H9 (cell line): ENCODE measurements at regions not wholly inside any gene's neighbourhood (a gene's known extent, or its start where the extent isn't known, plus 50 kb on each side); places are given as distances from the start of the nearest gene placed in this dataset.

ENCODE experiments used
- DNase-seq: peaks from one replicate; pipeline ENCODE4 v3.0.0-alpha.2; 2017
- H2AFZ ChIP-seq: one replicate; pipeline ENCODE4 v1.6.1; 2013; ENCODE audit warnings: mild to moderate bottlenecking, low read length, control low read depth, moderate library complexity
- H2AK5ac ChIP-seq: 2 replicates; pipeline ENCODE4 v1.6.1; 2013; ENCODE audit warnings: low read length, control low read depth, mixed read lengths; ENCODE audit not compliant: insufficient read length
- H2BK120ac ChIP-seq: one replicate; pipeline ENCODE4 v1.6.1; 2013; ENCODE audit warnings: low read depth, mild to moderate bottlenecking, low read length, control low read depth, inconsistent platforms; ENCODE audit not compliant: poor library complexity, severe bottlenecking
- H2BK12ac ChIP-seq: 2 replicates; pipeline ENCODE4 v1.6.1; 2013; ENCODE audit warnings: low read length, control low read depth, mixed read lengths, low read depth; ENCODE audit not compliant: insufficient read length
- H2BK15ac ChIP-seq: 2 replicates; pipeline ENCODE4 v1.6.1; 2013; ENCODE audit warnings: low read depth, low read length, control low read depth
- H2BK20ac ChIP-seq: one replicate; pipeline ENCODE4 v1.6.1; 2013; ENCODE audit warnings: low read depth, mild to moderate bottlenecking, low read length, control low read depth, inconsistent platforms; ENCODE audit not compliant: poor library complexity, severe bottlenecking
- H2BK5ac ChIP-seq: 2 replicates; pipeline ENCODE4 v1.6.1; 2013; ENCODE audit warnings: low read length, control low read depth, mixed read lengths; ENCODE audit not compliant: insufficient read length
- H3K14ac ChIP-seq: 2 replicates; pipeline ENCODE4 v1.6.1; 2013; ENCODE audit warnings: low read length, control low read depth; ENCODE audit not compliant: insufficient read depth
- H3K18ac ChIP-seq: 2 replicates; pipeline ENCODE4 v1.6.1; 2013; ENCODE audit warnings: low read depth, mild to moderate bottlenecking, mixed read lengths, low read length, control low read depth; ENCODE audit not compliant: insufficient read length
- H3K23ac ChIP-seq: 2 replicates; pipeline ENCODE4 v1.6.1; 2013; ENCODE audit warnings: low read length, control low read depth, mixed read lengths, low read depth; ENCODE audit not compliant: insufficient read length
- H3K23me2 ChIP-seq: 2 replicates; pipeline ENCODE4 v1.6.1; 2013; ENCODE audit warnings: low read depth, mild to moderate bottlenecking, mixed read lengths, low read length, control low read depth; ENCODE audit not compliant: insufficient read length, poor library complexity, severe bottlenecking
- H3K27ac ChIP-seq: 2 replicates; pipeline ENCODE4 v1.5.1; 2013; ENCODE audit warnings: low read length, control low read depth, mixed read lengths, low read depth; ENCODE audit not compliant: insufficient read length
- H3K27me3 ChIP-seq: 2 replicates; pipeline ENCODE4 v1.6.1; 2013; ENCODE audit warnings: low read length, control low read depth, inconsistent platforms; ENCODE audit not compliant: insufficient read depth
- H3K4ac ChIP-seq: 2 replicates; pipeline ENCODE4 v1.6.1; 2013; ENCODE audit warnings: low read depth, mild to moderate bottlenecking, control low read depth, inconsistent platforms, low read length, moderate library complexity
- H3K4me1 ChIP-seq: 2 replicates; pipeline ENCODE4 v1.6.1; 2013; ENCODE audit warnings: low read length, control low read depth, inconsistent platforms; ENCODE audit not compliant: insufficient read depth
- H3K4me2 ChIP-seq: 2 replicates; pipeline ENCODE4 v1.6.1; 2013; ENCODE audit warnings: low read length, control low read depth, mixed read lengths; ENCODE audit not compliant: insufficient read length, insufficient read depth
- H3K56ac ChIP-seq: 2 replicates; pipeline ENCODE4 v1.6.1; 2013; ENCODE audit warnings: low read depth, mild to moderate bottlenecking, mixed read lengths, low read length, control low read depth; ENCODE audit not compliant: insufficient read length
- H3K79me1 ChIP-seq: 2 replicates; pipeline ENCODE4 v1.6.1; 2013; ENCODE audit warnings: low read depth, mild to moderate bottlenecking, moderate library complexity, low read length, control low read depth, inconsistent platforms; ENCODE audit not compliant: insufficient read depth, poor library complexity, severe bottlenecking
- H3K79me2 ChIP-seq: 2 replicates; pipeline ENCODE4 v1.6.1; 2013; ENCODE audit warnings: low read length, control low read depth, inconsistent platforms; ENCODE audit not compliant: insufficient read depth
- H3K9ac ChIP-seq: 2 replicates; pipeline ENCODE4 v1.6.1; 2013; ENCODE audit warnings: low read length, control low read depth, mixed read lengths; ENCODE audit not compliant: insufficient read length; ENCODE audit errors: extremely low read depth
- H3K9me3 ChIP-seq: one replicate; pipeline ENCODE4 v1.6.1; 2013; ENCODE audit warnings: low read depth, low read length, inconsistent platforms; ENCODE audit not compliant: control insufficient read depth
- H3T11ph ChIP-seq: one replicate; pipeline ENCODE4 v1.6.1; 2013; ENCODE audit warnings: mild to moderate bottlenecking, low read length, control low read depth, inconsistent platforms
- H4K20me1 ChIP-seq: one replicate; pipeline ENCODE4 v1.6.1; 2013; ENCODE audit not compliant: control insufficient read depth, insufficient read length, insufficient read depth
- H4K5ac ChIP-seq: 2 replicates; pipeline ENCODE4 v1.6.1; 2013; ENCODE audit warnings: low read depth, mild to moderate bottlenecking, mixed read lengths, low read length, control low read depth; ENCODE audit not compliant: insufficient read length
- H4K8ac ChIP-seq: replicated peaks from 2 replicates; pipeline ENCODE4 v1.6.1; 2013; ENCODE audit warnings: low read length, control low read depth, mixed read lengths, low read depth; ENCODE audit not compliant: insufficient read length
- H4K91ac ChIP-seq: 2 replicates; pipeline ENCODE4 v1.6.1; 2013; ENCODE audit warnings: low read depth, mild to moderate bottlenecking, moderate library complexity, mixed read lengths, low read length, control low read depth; ENCODE audit not compliant: insufficient read length
- H3K27ac Mint-ChIP-seq, 3 experiments: 2 replicates in 2 of 3; 3 replicates in 1 of 3; pipeline ENCODE4 v1.8.0; 2020 to 2021; ENCODE audit warnings: mixed read lengths in 3 of 3, mild to moderate bottlenecking in 1 of 3, moderate library complexity in 1 of 3
- H3K27me3 Mint-ChIP-seq: 2 replicates; pipeline ENCODE4 v1.8.0; 2021; ENCODE audit warnings: low read depth, mild to moderate bottlenecking, moderate library complexity, mixed read lengths
- H3K36me3 Mint-ChIP-seq, 3 experiments: 2 replicates in 2 of 3; 3 replicates in 1 of 3; pipeline ENCODE4 v1.8.0; 2020 to 2021; ENCODE audit warnings: low read depth in 3 of 3, mixed read lengths in 3 of 3; ENCODE audit not compliant: insufficient read depth in 1 of 3
- H3K4me1 Mint-ChIP-seq, 2 experiments: 2 replicates each; pipeline ENCODE4 v1.8.0; 2020; ENCODE audit warnings: mixed read lengths in 2 of 2
- H3K4me3 Mint-ChIP-seq, 2 experiments: 2 replicates in 1 of 2; 3 replicates in 1 of 2; pipeline ENCODE4 v1.8.0; 2020 to 2021; ENCODE audit warnings: mild to moderate bottlenecking in 2 of 2, mixed read lengths in 2 of 2, moderate library complexity in 1 of 2
- H3K9me3 Mint-ChIP-seq, 2 experiments: 2 replicates in 1 of 2; 3 replicates in 1 of 2; pipeline ENCODE4 v1.8.0; 2020; ENCODE audit warnings: mild to moderate bottlenecking in 2 of 2, mixed read lengths in 2 of 2, moderate library complexity in 1 of 2
- CTCF ChIP-seq: fragments of 200-600 bp; sonication (generic); conservative IDR thresholded peaks from 3 replicates; pipeline ENCODE4 v1.8.0; 2021; ENCODE audit warnings: antibody characterized with exemption, mild to moderate bottlenecking
- WGBS: extraction: QIAGEN DNeasy Blood & Tissue Kit; methylation state at CpG from one replicate; pipeline ENCODE4 v1.1.7; 2013; ENCODE audit warnings: missing lambda C conversion rate, low lambda C conversion rate, mixed read lengths; ENCODE audit not compliant: insufficient read length; ENCODE audit errors: extremely low coverage; 5-methylcytosine and 5-hydroxymethylcytosine counted together

GRCh38 chr4:181970366-181970765, 272.8 kb upstream of the TENM3 start:
- peaks cover 2 to 8% of the 10 kb centered on the region in 2 experiments; a peak in 2 of 5 replicates for H3K9me3 Mint-ChIP-seq
- H3T11ph ChIP-seq: no peak overlapping the region
- H3K14ac ChIP-seq: no peak overlapping the region
- H4K5ac ChIP-seq: no peak overlapping the region
- no peak overlapping the region for H2AFZ ChIP-seq
- H3K9me3 ChIP-seq: no peaks in the 10 kb centered on the region
- no peak overlapping the region for H3K27ac Mint-ChIP-seq
- H3K23ac ChIP-seq: no peak overlapping the region
- H4K8ac ChIP-seq: no peak overlapping the region
- H3K4me3 Mint-ChIP-seq: no peak overlapping the region
- WGBS: no CpG with 5 or more reads among the region's 4 CpGs
- DNase-seq: no peak
- H2BK120ac ChIP-seq: no peak overlapping the region
- H2BK12ac ChIP-seq: no peak overlapping the region
- H3K18ac ChIP-seq: no peak overlapping the region
- no peak overlapping the region for H3K27ac ChIP-seq
- no peaks in the 10 kb centered on the region for H3K23me2 ChIP-seq
- TF ChIP-seq CTCF: no peak
- H3K4me2 ChIP-seq: no peak overlapping the region
- H4K91ac ChIP-seq: no peak overlapping the region
- no peak overlapping the region for H2AK5ac ChIP-seq
- no peaks in the 10 kb centered on the region for H4K20me1 ChIP-seq
- peaks cover 12 to 15% of the 10 kb centered on the region in 2 experiments for H3K4me1 Mint-ChIP-seq
- H3K79me2 ChIP-seq: no peaks in the 10 kb centered on the region
- H3K27me3 ChIP-seq: no peaks in the 10 kb centered on the region
- no peak overlapping the region for H2BK20ac ChIP-seq
- H3K56ac ChIP-seq: no peak overlapping the region
- peaks cover 0 to 6% (median 4%) of the 10 kb centered on the region in 3 experiments; a peak in 5 of 7 replicates for H3K36me3 Mint-ChIP-seq
- no peak overlapping the region for H2BK15ac ChIP-seq
- no peak overlapping the region for H3K4ac ChIP-seq
- H2BK5ac ChIP-seq: no peak overlapping the region
- no peaks in the 10 kb centered on the region for H3K79me1 ChIP-seq
- H3K27me3 Mint-ChIP-seq: no peaks in the 10 kb centered on the region
- H3K4me1 ChIP-seq: 0 out of 2 replicates have a peak, but pooled peaks cover 2% of the 10 kb centered on the region
- H3K9ac ChIP-seq: no peak overlapping the region
